ENCODE measurements at regions not wholly inside any gene's neighbourhood (a gene's known extent, or its start where the extent isn't known, plus 50 kb on each side); places are given as distances from the start of the nearest gene placed in this dataset.

GRCh38 chr2:88810488-88810887 lies 119.0 kb downstream of the RPIA start:
- Histone ChIP-seq H3K4me1 (ENCODE audit: control insufficient read depth in 1 of 2, insufficient read depth in 2 of 2, low read length in 2 of 2) (no peaks in the 10 kb centered on the region), H3K4me3 (replicated peaks in 1 of 3; ENCODE audit: low read depth in 2 of 3, low read length in 3 of 3) (no peak overlapping the region), H3K9me3 (replicated peaks in 1 of 2; ENCODE audit: control insufficient read depth in 1 of 2, insufficient read depth in 1 of 2, low read length in 2 of 2) (peaks cover 5 to 7% of the 10 kb centered on the region in 2 donors), H3K27me3 (ENCODE audit: control insufficient read depth in 2 of 2, insufficient read depth in 2 of 2, low read length in 2 of 2) (no peaks in the 10 kb centered on the region), H3K4me2 (replicated peaks; ENCODE audit: extremely low read depth, low read length, poor library complexity, severe bottlenecking) (no peak overlapping the region), H4K20me1 (ENCODE audit: insufficient read depth, low read length) (no peaks in the 10 kb centered on the region), H3K27ac (ENCODE audit: low read depth in 1 of 2, low read length in 2 of 2) (no peak overlapping the region), H3K79me2 (ENCODE audit: insufficient read depth, low read length) (no peaks in the 10 kb centered on the region), H3K9ac (ENCODE audit: insufficient read depth, low read length, poor library complexity, severe bottlenecking) (no peak overlapping the region), H3K36me3 (replicated peaks in 1 of 2; ENCODE audit: control insufficient read depth in 1 of 2, insufficient read depth in 2 of 2, low read length in 2 of 2) (no peaks in the 10 kb centered on the region), H2AFZ (ENCODE audit: insufficient read depth, low read depth, low read length, poor library complexity, severe bottlenecking) (no peak overlapping the region)
- TF ChIP-seq CTCF (IDR thresholded peaks at IDR 0.05): no peak
- DNase-seq: no peak
- H3K4me1 Mint-ChIP-seq: no peaks in the 10 kb centered on the region
- H3K27me3 Mint-ChIP-seq (ENCODE audit: low read depth in 3 of 3): peaks cover 0 to 4% (median 2%) of the 10 kb centered on the region in 3 donors
- no peaks in the 10 kb centered on the region for H3K36me3 Mint-ChIP-seq
- 93% methylated on average over 6 of the region's 8 CpGs for WGBS (ENCODE audit: insufficient coverage)
- peaks cover 10 to 23% (median 14%) of the 10 kb centered on the region in 7 donors for H3K9me3 Mint-ChIP-seq
- H3K4me3 Mint-ChIP-seq: peak overlapping the region in 1 of 2 donors; percentile 37
- intact Hi-C loops (cut with micrococcal nuclease): no loop called here
- no peak overlapping the region for H3K27ac Mint-ChIP-seq

GRCh38 chr2:88811233-88811632 lies 119.8 kb downstream of the RPIA start:
- no peak overlapping the region for H3K4me3 ChIP-seq (replicated peaks in 1 of 3; ENCODE audit: low read depth in 2 of 3, low read length in 3 of 3)
- intact Hi-C loops (cut with micrococcal nuclease): no loop called here
- Mint-ChIP-seq H3K27me3 (ENCODE audit: low read depth in 3 of 3) (peaks cover 0 to 4% (median 2%) of the 10 kb centered on the region in 3 donors), H3K36me3 (no peaks in the 10 kb centered on the region), H3K9me3 (peaks cover 15 to 30% (median 21%) of the 10 kb centered on the region in 7 donors), H3K27ac (no peak overlapping the region), H3K4me3 (no peak overlapping the region), H3K4me1 (no peaks in the 10 kb centered on the region)
- no peak for DNase-seq
- H3K27ac ChIP-seq (ENCODE audit: low read depth in 1 of 2, low read length in 2 of 2): no peak overlapping the region
- H3K4me1 ChIP-seq (ENCODE audit: control insufficient read depth in 1 of 2, insufficient read depth in 2 of 2, low read length in 2 of 2): no peaks in the 10 kb centered on the region
- no peak overlapping the region for H3K9ac ChIP-seq (ENCODE audit: insufficient read depth, low read length, poor library complexity, severe bottlenecking)
- no peak overlapping the region for H2AFZ ChIP-seq (ENCODE audit: insufficient read depth, low read depth, low read length, poor library complexity, severe bottlenecking)
- H3K36me3 ChIP-seq (replicated peaks in 1 of 2; ENCODE audit: control insufficient read depth in 1 of 2, insufficient read depth in 2 of 2, low read length in 2 of 2): no peaks in the 10 kb centered on the region
- WGBS (ENCODE audit: insufficient coverage): 92% methylated on average over 2 of the region's 3 CpGs
- H3K79me2 ChIP-seq (ENCODE audit: insufficient read depth, low read length): no peaks in the 10 kb centered on the region
- no peaks in the 10 kb centered on the region for H4K20me1 ChIP-seq (ENCODE audit: insufficient read depth, low read length)
- H3K27me3 ChIP-seq (ENCODE audit: control insufficient read depth in 2 of 2, insufficient read depth in 2 of 2, low read length in 2 of 2): no peaks in the 10 kb centered on the region
- peaks cover 12 to 14% of the 10 kb centered on the region in 2 donors for H3K9me3 ChIP-seq (replicated peaks in 1 of 2; ENCODE audit: control insufficient read depth in 1 of 2, insufficient read depth in 1 of 2, low read length in 2 of 2)
- no peak overlapping the region for H3K4me2 ChIP-seq (replicated peaks; ENCODE audit: extremely low read depth, low read length, poor library complexity, severe bottlenecking)
- TF ChIP-seq CTCF (IDR thresholded peaks at IDR 0.05): no peak

All from CD14-positive monocyte (primary cell).